Dermis blood vessel endothelial cell (primary cell): ENCODE measurements at regions not wholly inside any gene's neighbourhood (a gene's known extent, or its start where the extent isn't known, plus 50 kb on each side); places are given as distances from the start of the nearest gene placed in this dataset.

Source experiments
- DNase-seq: peaks from one replicate; pipeline ENCODE4 v3.0.0; 2010

DNA sequence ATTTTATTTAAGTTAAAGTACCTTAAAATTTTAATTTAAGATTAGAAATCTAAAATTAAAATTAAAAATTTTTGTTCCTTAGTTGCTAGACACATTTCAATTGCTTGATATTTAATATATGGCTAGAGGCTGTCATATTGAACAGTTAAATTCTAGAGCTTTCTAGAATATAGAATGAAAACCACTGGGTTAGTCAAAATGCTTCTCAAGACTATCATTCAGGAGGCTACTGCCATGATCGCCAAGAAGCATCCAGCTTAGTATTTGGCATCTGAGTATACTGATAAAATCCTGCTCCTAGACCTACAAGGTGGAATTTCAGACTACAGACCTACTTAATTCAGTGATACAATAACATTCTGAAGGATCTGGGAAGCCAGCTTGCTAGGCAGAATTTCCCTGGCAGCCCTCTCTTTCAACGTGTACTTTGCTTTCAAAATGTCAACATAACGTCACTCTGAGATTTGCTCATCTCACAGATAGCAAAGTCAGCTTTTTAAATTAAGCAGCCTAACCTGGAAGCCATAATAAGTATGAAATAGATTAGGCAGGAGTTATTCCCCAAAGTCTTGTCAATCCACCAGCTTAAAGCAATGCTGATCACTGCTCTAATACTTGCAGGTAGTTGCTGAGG lies 525.8 kb downstream of the FSCB start:
- no peak for DNase-seq

DNA sequence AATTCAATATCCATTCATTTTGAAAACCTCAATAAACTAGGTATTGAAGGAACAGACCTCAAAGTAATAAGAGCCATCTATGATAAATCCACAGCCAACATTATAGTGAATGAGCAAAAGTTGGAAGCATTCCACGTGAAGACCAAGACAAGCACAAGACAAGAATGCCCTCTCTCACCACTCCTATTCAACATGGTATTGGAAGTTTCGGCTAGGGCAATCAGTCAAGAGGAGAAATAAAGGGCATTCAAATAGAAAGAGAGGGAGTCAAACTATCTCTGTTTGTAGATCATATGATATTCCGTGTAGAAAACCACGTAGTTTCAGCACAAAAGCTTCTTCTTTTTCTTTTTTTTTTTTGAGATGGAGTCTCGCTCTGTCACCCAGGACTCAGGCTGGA lies 550.3 kb downstream of the FSCB start:
- no peak for DNase-seq

GRCh38 chr14:43949400-43949799 lies 557.7 kb downstream of the FSCB start:
- DNase-seq = no peak

GRCh38 chr14:43939836-43940235 lies 567.2 kb downstream of the FSCB start:
- DNase-seq = no peak

- no peak for DNase-seq
Measured at GRCh38 chr14:43938588-43939281, 568.3 kb downstream of the FSCB start.

- no peak for DNase-seq
Measured at GRCh38 chr14:43937001-43937400, 570.1 kb downstream of the FSCB start.

GRCh38 chr14:43934102-43934501 lies 573.0 kb downstream of the FSCB start:
- no peak for DNase-seq

- no peak for DNase-seq
Measured at GRCh38 chr14:43914041-43914693, 592.9 kb downstream of the FSCB start.

GRCh38 chr14:43903209-43903608 lies 603.9 kb downstream of the FSCB start:
- DNase-seq = no peak

GRCh38 chr14:43901911-43902673 lies 605.0 kb downstream of the FSCB start:
- no peak for DNase-seq

DNA sequence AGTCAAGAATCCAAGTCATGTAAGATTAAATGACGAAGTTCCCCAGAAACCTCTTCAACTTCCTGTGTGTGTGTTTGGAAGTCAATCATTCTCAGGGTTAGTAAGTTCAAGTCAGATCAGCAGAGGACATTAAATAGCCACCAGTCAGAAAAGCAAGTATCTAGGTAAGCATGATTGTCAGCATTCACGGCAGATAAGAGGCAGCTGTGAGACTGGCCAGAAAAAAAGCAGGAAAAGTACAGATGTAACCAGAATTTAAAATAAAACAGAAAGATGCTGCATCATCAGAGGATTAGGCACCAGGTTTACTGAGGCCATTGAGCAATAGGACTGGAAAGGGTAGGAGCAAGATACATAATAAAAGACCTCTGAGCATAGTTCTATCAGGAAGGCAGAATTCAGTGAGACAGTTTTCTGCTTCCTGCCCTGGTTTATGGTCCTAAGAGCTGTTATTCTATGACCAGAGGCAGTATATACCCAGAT lies 606.9 kb downstream of the FSCB start:
- DNase-seq = no peak

- no peak for DNase-seq
Measured at GRCh38 chr14:43898687-43899086, 608.4 kb downstream of the FSCB start.

- DNase-seq = no peak
Measured at GRCh38 chr14:43896044-43896443, 611.0 kb downstream of the FSCB start.

GRCh38 chr14:43894534-43894933 lies 612.5 kb downstream of the FSCB start:
- DNase-seq = peak; percentile 0

- no peak for DNase-seq
Measured at GRCh38 chr14:43887523-43887922, 619.6 kb downstream of the FSCB start.

DNA sequence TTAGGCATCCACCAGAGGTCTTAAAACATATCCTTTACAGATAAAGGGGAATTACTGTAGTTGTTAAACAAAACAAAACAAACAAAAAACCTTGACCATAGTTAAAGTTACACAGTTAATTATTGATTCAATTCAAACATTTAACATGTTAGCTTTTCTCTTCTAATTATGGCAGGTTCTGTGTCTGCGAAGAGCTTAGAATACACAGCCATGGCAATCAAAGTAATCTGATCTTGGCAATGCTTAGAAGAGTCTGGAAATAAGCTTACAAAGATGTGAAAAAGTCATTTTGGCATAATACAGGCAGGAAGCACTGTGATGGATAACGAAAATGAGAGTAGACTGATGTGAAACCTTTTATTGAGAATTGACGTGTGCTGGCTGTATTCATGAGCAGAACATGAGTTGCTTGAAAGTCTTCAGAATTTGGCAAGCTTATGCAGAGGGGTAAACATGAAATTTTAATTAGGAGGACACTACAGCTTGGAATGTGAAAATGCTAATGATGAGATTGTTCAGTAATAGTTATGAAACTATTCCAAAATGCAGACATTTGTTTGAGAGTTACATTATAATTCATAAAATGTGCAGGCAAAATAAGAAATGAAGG lies 629.6 kb downstream of the FSCB start:
- no peak for DNase-seq

DNA sequence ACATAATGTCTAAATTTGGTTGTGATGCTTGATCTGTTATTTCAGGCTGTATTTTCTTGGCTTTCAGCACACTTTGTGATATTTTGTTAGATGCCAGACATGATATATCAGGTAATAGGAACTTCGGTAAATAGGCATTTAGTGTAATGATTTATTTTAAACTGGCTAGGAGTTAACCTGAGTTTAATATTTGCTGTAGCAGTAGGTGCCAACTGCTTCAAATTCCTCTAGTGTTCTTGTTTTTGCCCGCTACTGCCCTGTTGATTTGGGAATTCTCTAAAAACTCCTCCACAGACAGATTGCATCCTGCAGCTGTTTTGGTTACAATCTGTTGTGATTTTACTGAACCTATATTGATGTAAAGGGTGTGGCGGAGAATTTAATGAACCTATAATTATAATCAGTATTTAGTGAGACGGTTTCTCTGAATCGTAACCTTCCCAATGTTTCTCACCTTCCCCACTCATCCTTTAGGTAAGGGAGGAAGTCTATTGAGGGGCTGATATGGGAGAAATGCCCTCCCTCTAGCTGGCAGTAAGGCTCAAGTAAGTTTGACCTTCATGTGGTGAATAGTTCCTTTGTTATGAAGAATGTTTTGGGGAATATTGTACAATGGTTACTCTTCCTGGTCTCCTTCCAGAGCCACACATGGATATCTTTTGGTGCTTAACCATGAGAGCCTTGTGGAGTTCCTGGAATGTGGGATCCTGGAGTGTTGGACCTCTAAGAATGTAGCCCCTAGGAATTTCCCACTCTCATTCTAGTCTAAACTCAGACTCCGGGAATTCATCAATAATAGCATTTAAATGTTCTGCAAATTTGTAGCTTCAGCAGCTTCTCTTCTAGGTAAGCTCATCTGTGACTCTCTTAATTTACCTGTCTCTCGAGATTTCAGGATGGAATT lies 634.1 kb downstream of the FSCB start:
- DNase-seq = no peak

GRCh38 chr14:43872222-43872621 lies 634.9 kb downstream of the FSCB start:
- DNase-seq = no peak

GRCh38 chr14:43858981-43859380 lies 648.1 kb downstream of the FSCB start:
- DNase-seq = no peak

GRCh38 chr14:43855556-43855955 lies 651.5 kb downstream of the FSCB start:
- no peak for DNase-seq

GRCh38 chr14:43853541-43853940 lies 653.5 kb downstream of the FSCB start:
- DNase-seq = no peak
